GM12878 (cell line): ENCODE measurements at regions not wholly inside any gene's neighbourhood (a gene's known extent, or its start where the extent isn't known, plus 50 kb on each side); places are given as distances from the start of the nearest gene placed in this dataset.

Experiments used
- ATAC-seq: fragments of 200-7000 bp; cut with Tn5 transposase; 3 replicates; pipeline ENCODE4 v1.9.1; 2020; ENCODE audit warnings: mild to moderate bottlenecking, moderate library complexity
- BruUV-seq: library from RNA; stranded (reverse); fragments of 400-500 nt; replicated peaks from 2 replicates; lab custom pipeline; 2021; lab: Mats Ljungman, UMichigan
- CTCF ChIA-PET: fragments of 300-600 bp; sonication (Branson Sonifier 250); formaldehyde crosslinking; extraction: SDS; loops from one replicate; lab custom pipeline; 2021; ENCODE audit warnings: inconsistent platforms; lab: Yijun Ruan, JAX
- POLR2A ChIA-PET: fragments of 350-600 bp; formaldehyde crosslinking; extraction: SDS; loops from one replicate; lab custom pipeline; 2021; ENCODE audit warnings: inconsistent platforms; lab: Charles Lee
- RAD21 ChIA-PET: fragments of 300-600 bp; sonication (Branson Sonifier 250); formaldehyde crosslinking; loops from one replicate; lab custom pipeline; 2023; ENCODE audit warnings: antibody characterized with exemption; ENCODE audit not compliant: unreplicated experiment; lab: Charles Lee
- SMC1A ChIA-PET: fragments of 300-600 bp; sonication (Branson Sonifier 250); formaldehyde crosslinking; loops from one replicate; lab custom pipeline; 2023; ENCODE audit not compliant: unreplicated experiment, uncharacterized antibody; lab: Charles Lee
- DNase-seq: peaks from one replicate; pipeline ENCODE4 v3.0.0-alpha.2; 2011; ENCODE audit warnings: low read depth, low spot score
- FAIRE-seq: peaks from 3 replicates; lab custom pipeline; 2011; peaks lifted over from hg19 to GRCh38; lab: Jason Lieb, UNC
- H2AFZ ChIP-seq: 2 replicates; pipeline ENCODE4 v1.6.0; 2011; ENCODE audit warnings: low read depth, low read length, control low read depth; ENCODE audit not compliant: control insufficient read depth
- H3K27ac ChIP-seq: 2 replicates; pipeline ENCODE4 v1.5.1; 2011; ENCODE audit warnings: control low read depth; ENCODE audit not compliant: control insufficient read depth, insufficient read depth
- H3K27me3 ChIP-seq, 2 experiments: replicated peaks in 1 of 2; 2 replicates each; pipeline versions ENCODE4 v1.6.0 to v1.6.1; 2011; ENCODE audit warnings: low read length in 1 of 2; ENCODE audit not compliant: control insufficient read depth in 2 of 2, insufficient read depth in 2 of 2
- H3K36me3 ChIP-seq, 2 experiments: 2 replicates each; pipeline ENCODE4 v1.5.1; 2011; ENCODE audit warnings: low read length in 1 of 2; ENCODE audit not compliant: control insufficient read depth in 2 of 2, insufficient read depth in 2 of 2
- H3K4me1 ChIP-seq: 2 replicates; pipeline ENCODE4 v1.6.1; 2011; ENCODE audit warnings: mild to moderate bottlenecking, low read length, moderate library complexity, mixed read lengths; ENCODE audit not compliant: control insufficient read depth, insufficient read depth
- H3K4me2 ChIP-seq: 2 replicates; pipeline ENCODE4 v1.6.0; 2011; ENCODE audit warnings: control low read depth; ENCODE audit not compliant: control insufficient read depth, insufficient read depth
- H3K4me3 ChIP-seq: fragments of 200-600 bp; sonication (generic); 2 replicates; pipeline ENCODE4 v1.5.1; 2016
- H3K79me2 ChIP-seq: 2 replicates; pipeline ENCODE4 v1.6.0; 2011; ENCODE audit warnings: low read length; ENCODE audit not compliant: control insufficient read depth, insufficient read depth
- H3K9ac ChIP-seq: 2 replicates; pipeline ENCODE4 v1.8.0; 2011; ENCODE audit warnings: low read length, control low read depth, mixed read lengths; ENCODE audit not compliant: control insufficient read depth, insufficient read depth
- H3K9me3 ChIP-seq: replicated peaks from 3 replicates; pipeline ENCODE4 v1.5.1; 2011; ENCODE audit warnings: mild to moderate bottlenecking, low read length; ENCODE audit not compliant: control insufficient read depth, insufficient read depth
- H4K20me1 ChIP-seq: 2 replicates; pipeline ENCODE4 v1.6.0; 2011; ENCODE audit not compliant: control insufficient read depth, insufficient read depth
- BHLHE40 ChIP-seq, 2 experiments: fragments of 450-650 bp in 1 of 2; IDR thresholded peaks; 2 replicates each; pipeline ENCODE4 v1.6.1; 2011 to 2017; ENCODE audit warnings: low read depth in 2 of 2, borderline replicate concordance in 1 of 2, improper control_type of control experiment in 1 of 2, low read length in 1 of 2, mild to moderate bottlenecking in 1 of 2
- GABPA ChIP-seq: IDR thresholded peaks from 2 replicates; pipeline ENCODE4 v1.6.1; 2014; ENCODE audit warnings: antibody characterized with exemption, low read depth, mild to moderate bottlenecking, inconsistent platforms
- HCFC1 ChIP-seq: fragments of 150-350 bp; IDR thresholded peaks from 2 replicates; pipeline ENCODE4 v1.6.1; 2014; ENCODE audit warnings: low read length
- HDGF ChIP-seq: fragments of 450-650 bp; IDR thresholded peaks from 2 replicates; pipeline ENCODE4 v1.6.1; 2016; ENCODE audit warnings: antibody characterized with exemption
- LARP7 ChIP-seq: fragments of 450-650 bp; IDR thresholded peaks from 2 replicates; pipeline ENCODE4 v1.6.1; 2017; ENCODE audit warnings: mild to moderate bottlenecking
- MTA2 ChIP-seq: fragments of 450-650 bp; IDR thresholded peaks from 2 replicates; pipeline ENCODE4 v1.6.1; 2016; ENCODE audit warnings: low read depth, mild to moderate bottlenecking, moderate library complexity
- PRDM15 ChIP-seq: fragments of 450-650 bp; formaldehyde crosslinking; IDR thresholded peaks from 2 replicates; pipeline ENCODE4 v1.4.0; 2020; ENCODE audit warnings: mild to moderate bottlenecking, moderate library complexity
- RFX5 ChIP-seq: IDR thresholded peaks from 2 replicates; pipeline ENCODE4 v1.6.1; 2011; ENCODE audit warnings: low read depth, low read length, improper control_type of control experiment
- SKIL ChIP-seq: fragments of 450-650 bp; IDR thresholded peaks from 2 replicates; pipeline ENCODE4 v1.6.1; 2017; ENCODE audit warnings: mild to moderate bottlenecking, low read depth, inconsistent platforms; ENCODE audit not compliant: poor library complexity, severe bottlenecking
- SMAD5 ChIP-seq: IDR thresholded peaks from 2 replicates; pipeline ENCODE4 v1.6.1; 2016; ENCODE audit warnings: antibody characterized with exemption, low read depth
- SP1 ChIP-seq: IDR thresholded peaks from one replicate; pipeline ENCODE4 v1.6.1; 2011; ENCODE audit warnings: low read depth, low read length
- TBL1XR1 ChIP-seq: IDR thresholded peaks from 2 replicates; pipeline ENCODE4 v1.6.1; 2012; ENCODE audit warnings: low read depth, low read length, improper control_type of control experiment
- TCF7 ChIP-seq: IDR thresholded peaks from 2 replicates; pipeline ENCODE4 v1.6.1; 2014; ENCODE audit warnings: antibody characterized with exemption, borderline replicate concordance
- ZNF207 ChIP-seq: fragments of 450-650 bp; IDR thresholded peaks from 2 replicates; pipeline ENCODE4 v1.6.1; 2014; ENCODE audit warnings: antibody characterized with exemption, mild to moderate bottlenecking, borderline replicate concordance
- ZNF274 ChIP-seq: IDR thresholded peaks from one replicate; pipeline ENCODE4 v1.8.0; 2011; ENCODE audit not compliant: insufficient read length, insufficient read depth
- ZNF592 ChIP-seq: fragments of 450-650 bp; IDR thresholded peaks from 2 replicates; pipeline ENCODE4 v1.6.1; 2017; ENCODE audit warnings: mild to moderate bottlenecking, moderate library complexity
- WGBS: methylation state at CpG from one replicate; pipeline ENCODE4 v1.1.6; 2016; ENCODE audit warnings: low lambda C conversion rate; ENCODE audit not compliant: insufficient replicate concordance, insufficient coverage; ENCODE audit errors: missing lambda C conversion rate; 5-methylcytosine and 5-hydroxymethylcytosine counted together
- in situ Hi-C: fragments of 300-500 bp; cut with MboI; formaldehyde crosslinking; loops from 9 replicates; pipeline ENCODE4 v1.14.3; 2018; ENCODE audit warnings: mixed read lengths
- intact Hi-C: fragments of 100-400 bp; cut with micrococcal nuclease; formaldehyde crosslinking; loops from one replicate; pipeline ENCODE4 v1.14.2; 2022; ENCODE audit not compliant: unreplicated experiment

- no peaks in the 10 kb centered on the region for H3K36me3 ChIP-seq
- ChIA-PET RAD21 (interaction anchor here (0.6 kb wide), 1 partner anchor 234 kb away, joined by 3 read pairs; no protein-coding TSS in a partner anchor), CTCF (no interaction called here), POLR2A (no interaction called here), SMC1A (interaction anchor here (1.2 to 2.2 kb wide), 3 partner anchors 12 to 102 kb away, joined by 3 to 6 read pairs (median 3); no protein-coding TSS in a partner anchor)
- BruUV-seq: no TSS peak
- no peaks in the 10 kb centered on the region for H3K79me2 ChIP-seq
- H2AFZ ChIP-seq: no peak overlapping the region
- H3K9me3 ChIP-seq: no peaks in the 10 kb centered on the region; the same call in 1 of the 3 replicates
- H3K4me2 ChIP-seq: no peak overlapping the region
- no peak for DNase-seq
- no peak for FAIRE-seq
- no peak overlapping the region for H3K27ac ChIP-seq
- no peak overlapping the region for H3K4me3 ChIP-seq
- WGBS: 28% methylated on average over 5 of the region's 5 CpGs
- ATAC-seq: no peak
- H4K20me1 ChIP-seq: no peaks in the 10 kb centered on the region
- H3K4me1 ChIP-seq: no peaks in the 10 kb centered on the region
- no peak overlapping the region for H3K9ac ChIP-seq
- in situ Hi-C loops: no loop called here
- H3K27me3 ChIP-seq: no peaks in the 10 kb centered on the region; a peak in 2 of 4 replicates
- intact Hi-C loops: no loop called here
- TF ChIP-seq SKIL: no peak
- TF ChIP-seq SP1: no peak
- no peak for TF ChIP-seq HCFC1
- TF ChIP-seq TBL1XR1: no peak
- TF ChIP-seq BHLHE40 (IDR thresholded peaks at IDR 0.05; ENCODE audit: borderline replicate concordance in 1 of 2, low read depth in 2 of 2, low read length in 1 of 2): no peak
- no peak for TF ChIP-seq TCF7
- TF ChIP-seq PRDM15: no peak
- no peak for TF ChIP-seq HDGF
- no peak for TF ChIP-seq RFX5
- no peak for TF ChIP-seq GABPA
- TF ChIP-seq LARP7: no peak
- no peak for TF ChIP-seq SMAD5
- TF ChIP-seq MTA2: no peak
- no peak for TF ChIP-seq ZNF274
- TF ChIP-seq ZNF592: no peak
- TF ChIP-seq ZNF207: no peak
Observed at GRCh38 chr20:17795501-17796071, 95.8 kb downstream of the BANF2 start.
